ENCODE measurements at regions not wholly inside any gene's neighbourhood (a gene's known extent, or its start where the extent isn't known, plus 50 kb on each side); places are given as distances from the start of the nearest gene placed in this dataset.

- no CpG with 5 or more reads among the region's 3 CpGs for WGBS (ENCODE audit: extremely low coverage, insufficient read length, low lambda C conversion rate)
- no peak overlapping the region for H3T11ph ChIP-seq (ENCODE audit: low read length)
- DNase-seq = no peak
These were observed 80.5 kb downstream of the BLTP1 start for GRCh38 chr4:122232633-122233032.

More at GRCh38 chr4:122232633-122233032, 80.5 kb downstream of the BLTP1 start:
- no peak overlapping the region for H4K91ac ChIP-seq (ENCODE audit: insufficient read length, low read depth, low read length)
- H3K27me3 Mint-ChIP-seq (ENCODE audit: low read depth) = no peaks in the 10 kb centered on the region
- H3K4me3 Mint-ChIP-seq = no peak overlapping the region
- H3K9ac ChIP-seq (ENCODE audit: extremely low read depth, insufficient read length, low read length) = no peak overlapping the region
- H4K8ac ChIP-seq (replicated peaks; ENCODE audit: insufficient read length, low read depth, low read length) = no peak overlapping the region
- TF ChIP-seq CTCF (conservative IDR thresholded peaks at IDR 0.05) = no peak
- H3K4me1 Mint-ChIP-seq = no peaks in the 10 kb centered on the region
- no peak overlapping the region for H3K18ac ChIP-seq (ENCODE audit: insufficient read length, low read depth, low read length)
- no peaks in the 10 kb centered on the region for H3K27me3 ChIP-seq (ENCODE audit: insufficient read depth, low read length)
- no peaks in the 10 kb centered on the region for H4K20me1 ChIP-seq (ENCODE audit: control insufficient read depth, insufficient read depth, insufficient read length)
- no peak overlapping the region for H3K4ac ChIP-seq (ENCODE audit: low read depth, low read length)
- H3K9me3 ChIP-seq (ENCODE audit: control insufficient read depth, low read depth, low read length) = no peaks in the 10 kb centered on the region
- no peak overlapping the region for H3K27ac ChIP-seq (ENCODE audit: insufficient read length, low read depth, low read length)
- no peak overlapping the region for H3K4me2 ChIP-seq (ENCODE audit: insufficient read depth, insufficient read length, low read length)
- H3K27ac Mint-ChIP-seq = no peak overlapping the region; a peak in 1 of 7 replicates
- no peak overlapping the region for H2BK120ac ChIP-seq (ENCODE audit: low read depth, low read length, poor library complexity, severe bottlenecking)
- no peak overlapping the region for H2AFZ ChIP-seq (ENCODE audit: low read length)
- no peak overlapping the region for H3K23ac ChIP-seq (ENCODE audit: insufficient read length, low read depth, low read length)
- H3K79me2 ChIP-seq (ENCODE audit: insufficient read depth, low read length) = no peaks in the 10 kb centered on the region
- H3K79me1 ChIP-seq (ENCODE audit: insufficient read depth, low read depth, low read length, poor library complexity, severe bottlenecking) = no peaks in the 10 kb centered on the region
- H3K14ac ChIP-seq (ENCODE audit: insufficient read depth, low read length) = no peak overlapping the region
- no peak overlapping the region for H2BK12ac ChIP-seq (ENCODE audit: insufficient read length, low read depth, low read length)
- H3K36me3 Mint-ChIP-seq (ENCODE audit: insufficient read depth in 1 of 3, low read depth in 3 of 3) = peaks cover 0 to 12% (median 10%) of the 10 kb centered on the region in 3 experiments; a peak in 5 of 7 replicates
- no peak overlapping the region for H2BK5ac ChIP-seq (ENCODE audit: insufficient read length, low read length)
- no peak overlapping the region for H2BK15ac ChIP-seq (ENCODE audit: low read depth, low read length)
- H2AK5ac ChIP-seq (ENCODE audit: insufficient read length, low read length) = no peak overlapping the region
- H2BK20ac ChIP-seq (ENCODE audit: low read depth, low read length, poor library complexity, severe bottlenecking) = no peak overlapping the region
- no peaks in the 10 kb centered on the region for H3K23me2 ChIP-seq (ENCODE audit: insufficient read length, low read depth, low read length, poor library complexity, severe bottlenecking)
- no peaks in the 10 kb centered on the region for H3K4me1 ChIP-seq (ENCODE audit: insufficient read depth, low read length)
- H3K9me3 Mint-ChIP-seq = no peaks in the 10 kb centered on the region
- no peak overlapping the region for H3K56ac ChIP-seq (ENCODE audit: insufficient read length, low read depth, low read length)
- no peak overlapping the region for H4K5ac ChIP-seq (ENCODE audit: insufficient read length, low read depth, low read length)

Data from H9 (cell line).